ENCODE measurements at regions not wholly inside any gene's neighbourhood (a gene's known extent, or its start where the extent isn't known, plus 50 kb on each side); places are given as distances from the start of the nearest gene placed in this dataset.

DNA sequence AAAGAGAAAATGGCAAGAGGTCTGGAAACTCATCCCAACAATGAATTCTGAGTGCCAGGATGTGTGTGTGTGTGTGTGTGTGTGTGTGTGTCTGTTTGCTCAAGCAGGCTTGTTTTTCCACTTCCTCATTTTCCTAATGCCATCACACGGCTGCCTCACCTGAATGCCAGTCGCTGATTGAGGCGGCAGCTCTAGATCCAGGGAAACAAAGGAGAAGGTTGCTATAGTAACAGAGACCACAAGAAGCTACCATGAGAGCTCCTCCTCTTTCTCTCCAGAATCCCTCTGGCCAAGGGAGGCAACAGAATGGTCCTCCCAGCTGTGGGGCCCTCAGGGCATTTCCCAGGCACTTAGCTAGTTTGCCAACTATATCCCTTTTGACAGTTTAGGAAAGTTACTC, 241.1 kb upstream of the TSHZ2 start:
- no peak for TF ChIP-seq MAFK (IDR thresholded peaks at IDR 0.05; ENCODE audit: low read depth, low read length)
- no peak for TF ChIP-seq EZH2 (IDR thresholded peaks at IDR 0.05; ENCODE audit: low read depth, low read length, severe bottlenecking)
- TF ChIP-seq SIX5 (IDR thresholded peaks at IDR 0.05; ENCODE audit: low read depth, low read length) = no peak
- TF ChIP-seq, protein P1, sequence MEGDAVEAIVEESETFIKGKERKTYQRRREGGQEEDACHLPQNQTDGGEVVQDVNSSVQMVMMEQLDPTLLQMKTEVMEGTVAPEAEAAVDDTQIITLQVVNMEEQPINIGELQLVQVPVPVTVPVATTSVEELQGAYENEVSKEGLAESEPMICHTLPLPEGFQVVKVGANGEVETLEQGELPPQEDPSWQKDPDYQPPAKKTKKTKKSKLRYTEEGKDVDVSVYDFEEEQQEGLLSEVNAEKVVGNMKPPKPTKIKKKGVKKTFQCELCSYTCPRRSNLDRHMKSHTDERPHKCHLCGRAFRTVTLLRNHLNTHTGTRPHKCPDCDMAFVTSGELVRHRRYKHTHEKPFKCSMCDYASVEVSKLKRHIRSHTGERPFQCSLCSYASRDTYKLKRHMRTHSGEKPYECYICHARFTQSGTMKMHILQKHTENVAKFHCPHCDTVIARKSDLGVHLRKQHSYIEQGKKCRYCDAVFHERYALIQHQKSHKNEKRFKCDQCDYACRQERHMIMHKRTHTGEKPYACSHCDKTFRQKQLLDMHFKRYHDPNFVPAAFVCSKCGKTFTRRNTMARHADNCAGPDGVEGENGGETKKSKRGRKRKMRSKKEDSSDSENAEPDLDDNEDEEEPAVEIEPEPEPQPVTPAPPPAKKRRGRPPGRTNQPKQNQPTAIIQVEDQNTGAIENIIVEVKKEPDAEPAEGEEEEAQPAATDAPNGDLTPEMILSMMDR (IDR thresholded peaks at IDR 0.05; ENCODE audit: control extremely low read depth in 1 of 3, insufficient read depth in 1 of 3, low read depth in 1 of 3, low read length in 3 of 3) = no peak
- no peak for TF ChIP-seq POLR2A (IDR thresholded peaks at IDR 0.05; ENCODE audit: control extremely low read depth in 1 of 2, low read depth in 2 of 2, low read length in 2 of 2)
- TF ChIP-seq EP300 (IDR thresholded peaks at IDR 0.05; ENCODE audit: borderline replicate concordance in 1 of 2, low read depth in 2 of 2, low read length in 2 of 2) = no peak
- no peak for TF ChIP-seq TAF1 (IDR thresholded peaks at IDR 0.05; ENCODE audit: low read depth, low read length)
- no peak for TF ChIP-seq CBX8 (IDR thresholded peaks at IDR 0.05; ENCODE audit: borderline replicate concordance, low read depth, low read length)
- TF ChIP-seq POLR2AphosphoS5 (IDR thresholded peaks at IDR 0.05; ENCODE audit: low read depth, low read length) = no peak
- no peak for TF ChIP-seq GABPA (IDR thresholded peaks at IDR 0.05; ENCODE audit: borderline replicate concordance, insufficient read depth, low read length)
- TF ChIP-seq KDM5A (IDR thresholded peaks at IDR 0.05; ENCODE audit: low read length) = no peak
- no peak for TF ChIP-seq YY1 (IDR thresholded peaks at IDR 0.05; ENCODE audit: low read depth, low read length)
- TF ChIP-seq, protein P2, sequence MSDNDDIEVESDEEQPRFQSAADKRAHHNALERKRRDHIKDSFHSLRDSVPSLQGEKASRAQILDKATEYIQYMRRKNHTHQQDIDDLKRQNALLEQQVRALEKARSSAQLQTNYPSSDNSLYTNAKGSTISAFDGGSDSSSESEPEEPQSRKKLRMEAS (IDR thresholded peaks at IDR 0.05) = no peak

Data from H1 (cell line).